Thyroid gland (tissue), 4 donors: ENCODE measurements at regions not wholly inside any gene's neighbourhood (a gene's known extent, or its start where the extent isn't known, plus 50 kb on each side); places are given as distances from the start of the nearest gene placed in this dataset.

Source experiments
- DNase-seq, 2 donors: peaks; one replicate each; pipeline ENCODE4 v3.0.0-alpha.2; 2019
- H3K27ac ChIP-seq, 3 donors: fragments of 200-600 bp; sonication (generic); 1 replicate in 2 of 3; 2 replicates in 1 of 3; pipeline ENCODE4 v1.5.1; 2016 to 2019; ENCODE audit warnings: mild to moderate bottlenecking in 1 of 3, moderate library complexity in 1 of 3
- H3K27me3 ChIP-seq: fragments of 200-600 bp; sonication (generic); one replicate; pipeline ENCODE4 v1.5.1; 2019
- H3K36me3 ChIP-seq, 2 donors: fragments of 200-600 bp; sonication (generic); one replicate each; pipeline ENCODE4 v1.5.1; 2016 to 2019
- H3K4me1 ChIP-seq, 2 donors: fragments of 200-600 bp; sonication (generic); one replicate each; pipeline ENCODE4 v1.5.1; 2017 to 2019
- H3K4me3 ChIP-seq, 3 donors: fragments of 200-600 bp; sonication (generic); replicated peaks in 1 of 3; 1 replicate in 2 of 3; 2 replicates in 1 of 3; pipeline ENCODE4 v1.5.1; 2016; ENCODE audit warnings: mild to moderate bottlenecking in 1 of 3
- H3K9me3 ChIP-seq: fragments of 200-600 bp; sonication (generic); one replicate; pipeline ENCODE4 v1.5.1; 2017
- POLR2A ChIP-seq, 2 donors: fragments of 450-650 bp; IDR thresholded peaks; one replicate each; pipeline ENCODE4 v1.6.1; 2017; ENCODE audit warnings: antibody characterized with exemption in 2 of 2, mild to moderate bottlenecking in 2 of 2, moderate library complexity in 1 of 2
- WGBS, 2 donors: methylation state at CpG; one replicate each; pipeline ENCODE4 v1.1.5; 2017; 5-methylcytosine and 5-hydroxymethylcytosine counted together
- intact Hi-C: fragments of 100-400 bp; cut with DNase I; formaldehyde crosslinking; loops from one replicate; pipeline ENCODE4 v1.15.1; 2023
- TF ChIP-seq, protein P1 (sequence below), 6 experiments: fragments of 200-600 bp in 3 of 6; fragments of 450-650 bp in 3 of 6; sonication (generic) in 3 of 6; IDR thresholded peaks; one replicate each; pipeline ENCODE4 v1.5.1; 2016 to 2019; ENCODE audit warnings: antibody characterized with exemption in 6 of 6, mild to moderate bottlenecking in 2 of 6, inconsistent platforms in 1 of 6, moderate library complexity in 1 of 6

DNA sequence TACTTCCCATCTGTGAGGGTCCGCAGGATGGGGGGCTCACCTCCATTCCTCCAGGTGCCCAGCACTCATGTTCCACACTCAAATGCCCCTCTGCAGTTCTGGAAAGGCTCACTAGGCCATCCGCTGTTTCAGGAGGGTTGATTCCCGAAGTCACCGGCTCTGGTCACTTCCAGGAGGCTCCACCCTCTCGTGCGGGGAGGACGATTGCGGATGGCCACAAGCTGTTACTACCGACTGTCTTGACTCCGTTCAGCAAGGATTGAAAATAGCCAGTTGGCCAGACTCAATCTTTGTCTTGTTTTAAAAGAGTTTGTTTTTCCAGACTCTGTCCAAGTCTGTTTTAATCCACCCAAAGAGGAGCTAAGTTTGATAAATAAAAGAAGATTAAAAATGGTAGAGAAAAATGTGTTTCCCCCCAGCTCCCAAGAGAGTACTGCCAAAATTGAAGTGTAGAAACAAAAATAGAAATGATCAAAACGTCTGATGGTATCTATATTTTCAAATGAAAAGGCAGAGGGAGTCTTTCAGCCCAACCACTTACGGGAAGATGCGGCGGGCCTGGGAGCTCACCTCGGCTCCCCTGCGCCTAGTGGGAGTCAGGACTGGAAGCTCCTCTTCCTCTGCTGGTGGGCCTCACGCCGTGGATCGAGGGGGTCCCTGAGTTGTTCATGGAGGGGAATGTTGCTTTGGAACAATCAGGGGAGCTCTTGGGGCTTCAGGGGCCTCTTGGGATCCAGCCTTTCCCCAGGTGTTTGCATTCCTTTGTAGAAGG is 1280.8 kb downstream of the BRD1 start:
- DNase-seq: no peak
- Histone ChIP-seq H3K27ac (no peak overlapping the region), H3K27me3 (no peaks in the 10 kb centered on the region), H3K4me1 (no peaks in the 10 kb centered on the region), H3K36me3 (no peaks in the 10 kb centered on the region), H3K4me3 (no peak overlapping the region), H3K9me3 (no peaks in the 10 kb centered on the region)
- intact Hi-C loops: no loop called here
- TF ChIP-seq, protein P1, sequence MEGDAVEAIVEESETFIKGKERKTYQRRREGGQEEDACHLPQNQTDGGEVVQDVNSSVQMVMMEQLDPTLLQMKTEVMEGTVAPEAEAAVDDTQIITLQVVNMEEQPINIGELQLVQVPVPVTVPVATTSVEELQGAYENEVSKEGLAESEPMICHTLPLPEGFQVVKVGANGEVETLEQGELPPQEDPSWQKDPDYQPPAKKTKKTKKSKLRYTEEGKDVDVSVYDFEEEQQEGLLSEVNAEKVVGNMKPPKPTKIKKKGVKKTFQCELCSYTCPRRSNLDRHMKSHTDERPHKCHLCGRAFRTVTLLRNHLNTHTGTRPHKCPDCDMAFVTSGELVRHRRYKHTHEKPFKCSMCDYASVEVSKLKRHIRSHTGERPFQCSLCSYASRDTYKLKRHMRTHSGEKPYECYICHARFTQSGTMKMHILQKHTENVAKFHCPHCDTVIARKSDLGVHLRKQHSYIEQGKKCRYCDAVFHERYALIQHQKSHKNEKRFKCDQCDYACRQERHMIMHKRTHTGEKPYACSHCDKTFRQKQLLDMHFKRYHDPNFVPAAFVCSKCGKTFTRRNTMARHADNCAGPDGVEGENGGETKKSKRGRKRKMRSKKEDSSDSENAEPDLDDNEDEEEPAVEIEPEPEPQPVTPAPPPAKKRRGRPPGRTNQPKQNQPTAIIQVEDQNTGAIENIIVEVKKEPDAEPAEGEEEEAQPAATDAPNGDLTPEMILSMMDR (IDR thresholded peaks at IDR 0.05): no peak
- TF ChIP-seq POLR2A (IDR thresholded peaks at IDR 0.05): no peak
- 70 to 73% methylated on average over 18 to 19 of the region's 19 CpGs for WGBS, 2 donors

DNA sequence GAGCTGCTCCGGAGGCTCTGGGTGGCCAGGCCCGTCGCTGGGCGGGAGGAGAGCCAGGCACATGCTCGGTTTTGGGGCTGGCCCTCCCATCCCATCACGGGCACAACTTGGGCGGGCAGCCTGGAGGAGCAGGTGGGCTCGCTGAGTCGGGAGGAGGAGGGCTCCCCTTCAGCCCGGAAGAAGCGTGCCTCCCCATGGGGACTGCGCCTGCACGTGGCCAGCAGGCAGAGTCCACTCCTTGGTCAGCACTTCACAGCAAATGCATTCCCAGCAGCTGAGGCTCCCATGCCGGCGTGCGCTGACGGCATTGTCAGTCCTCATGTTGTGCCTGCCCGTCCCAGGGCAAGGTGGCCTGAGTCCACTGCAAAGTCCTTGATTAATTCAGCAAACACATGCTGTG is 1281.7 kb downstream of the BRD1 start:
- Histone ChIP-seq H3K36me3 (no peaks in the 10 kb centered on the region), H3K9me3 (no peaks in the 10 kb centered on the region), H3K4me3 (no peak overlapping the region), H3K27me3 (no peaks in the 10 kb centered on the region), H3K4me1 (no peaks in the 10 kb centered on the region), H3K27ac (no peak overlapping the region)
- DNase-seq: no peak
- intact Hi-C loops: no loop called here
- WGBS, 2 donors: 77 to 94% methylated on average over 12 to 16 of the region's 18 CpGs
- TF ChIP-seq, protein P1 (IDR thresholded peaks at IDR 0.05): no peak
- no peak for TF ChIP-seq POLR2A (IDR thresholded peaks at IDR 0.05)

DNA sequence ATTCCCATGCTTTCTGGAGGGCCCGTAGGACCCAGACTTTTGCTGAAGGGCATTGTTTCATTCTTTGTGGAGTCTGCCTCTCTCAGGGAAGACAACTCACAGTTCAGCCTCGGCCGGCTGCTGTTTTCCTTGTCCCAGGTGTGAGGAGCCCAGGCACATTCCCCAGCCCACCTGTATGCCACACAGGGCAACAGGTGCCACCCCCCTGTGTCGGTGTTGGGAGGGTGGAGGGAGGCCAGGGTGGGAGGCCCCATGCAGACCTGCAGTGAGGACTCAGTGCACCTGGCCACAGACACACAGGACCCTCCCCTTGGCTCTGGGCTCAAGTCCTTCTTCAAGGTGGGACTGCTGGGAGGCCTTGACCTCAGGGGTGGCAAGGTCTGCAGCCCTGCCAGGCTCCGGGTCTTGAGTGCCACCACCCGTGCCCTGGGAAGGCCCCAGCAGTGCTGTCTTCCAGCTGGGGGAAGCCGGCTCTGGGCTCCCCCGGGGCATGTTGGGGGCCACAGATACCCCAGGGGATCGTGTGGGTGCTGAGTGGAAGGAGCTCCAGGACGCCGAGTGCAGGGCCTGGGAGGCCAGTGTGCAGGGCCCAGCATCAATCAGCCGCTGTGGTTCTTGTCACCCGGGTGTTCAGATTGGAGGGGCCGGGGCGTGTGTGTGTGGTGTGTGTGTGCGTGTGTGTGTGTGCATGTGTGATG is 1286.1 kb downstream of the BRD1 start:
- no peak for TF ChIP-seq POLR2A (IDR thresholded peaks at IDR 0.05)
- TF ChIP-seq, protein P1 (IDR thresholded peaks at IDR 0.05): no peak
- 81 to 86% methylated on average over 12 to 16 of the region's 16 CpGs for whole genome bisulfite sequencing, 2 donors
- intact Hi-C loops: no loop called here
- no peaks in the 10 kb centered on the region for H3K36me3 ChIP-seq
- H3K27me3 ChIP-seq: no peaks in the 10 kb centered on the region
- H3K9me3 ChIP-seq: no peaks in the 10 kb centered on the region
- no peaks in the 10 kb centered on the region for H3K4me1 ChIP-seq
- H3K4me3 ChIP-seq: no peak overlapping the region
- DNase-seq: no peak
- H3K27ac ChIP-seq: no peak overlapping the region

DNA sequence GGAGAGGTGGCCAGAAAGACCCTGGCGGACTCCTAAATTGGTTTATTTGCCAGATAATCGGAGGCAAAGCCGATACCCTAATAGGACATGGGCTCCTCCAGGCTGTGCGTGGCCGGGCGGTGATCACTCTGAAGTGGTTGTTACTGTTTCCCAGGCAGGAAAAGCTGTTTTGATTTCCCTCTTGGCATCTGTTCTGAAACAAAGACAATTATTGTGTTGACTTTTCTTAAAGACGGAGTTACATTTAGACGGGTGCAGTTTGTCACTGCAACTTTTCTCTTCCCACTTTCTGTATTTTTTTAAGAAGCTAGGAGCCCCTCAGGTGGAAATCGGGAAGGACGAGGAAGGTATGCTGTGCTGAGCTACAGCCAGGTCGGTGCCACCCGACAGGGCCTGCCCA is 1288.4 kb downstream of the BRD1 start:
- Histone ChIP-seq H3K27ac (no peak overlapping the region), H3K9me3 (no peaks in the 10 kb centered on the region), H3K4me3 (no peak overlapping the region), H3K36me3 (no peaks in the 10 kb centered on the region), H3K4me1 (no peaks in the 10 kb centered on the region), H3K27me3 (no peaks in the 10 kb centered on the region)
- WGBS, 2 donors: 30 to 36% methylated on average over 12 of the region's 12 CpGs
- intact Hi-C loops: no loop called here
- DNase-seq: no peak
- TF ChIP-seq POLR2A (IDR thresholded peaks at IDR 0.05): no peak
- TF ChIP-seq, protein P1 (IDR thresholded peaks at IDR 0.05): no peak

DNA sequence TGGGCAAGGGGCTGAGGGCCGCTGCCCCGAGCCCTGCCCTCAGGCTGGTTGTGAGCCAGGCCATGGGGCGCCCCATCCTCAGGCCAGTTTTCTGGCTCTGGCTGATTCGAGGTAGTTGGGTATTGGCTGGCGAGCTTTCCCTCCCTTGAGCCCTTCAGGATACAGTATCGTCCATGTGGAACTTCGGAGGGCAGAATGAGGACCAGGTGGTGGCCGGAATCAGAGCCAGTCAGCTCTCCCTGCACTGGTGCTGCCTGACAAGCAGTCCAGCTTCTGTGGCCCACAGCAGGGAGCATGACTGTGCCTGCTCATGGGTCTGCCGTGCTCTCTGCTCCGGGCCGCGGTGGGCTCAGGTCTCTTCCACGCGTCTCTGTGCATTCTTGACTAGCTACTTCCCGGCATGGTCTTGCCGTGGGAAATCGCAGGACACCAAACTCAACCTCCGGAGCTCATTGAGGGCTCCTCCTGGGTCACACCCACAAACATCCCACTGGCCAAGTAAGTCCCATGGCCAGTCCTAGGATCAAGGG is 1289.3 kb downstream of the BRD1 start:
- 91 to 97% methylated on average over 15 to 16 of the region's 18 CpGs for WGBS, 2 donors
- Histone ChIP-seq H3K27me3 (no peaks in the 10 kb centered on the region), H3K4me3 (no peak overlapping the region), H3K36me3 (no peaks in the 10 kb centered on the region), H3K27ac (no peak overlapping the region), H3K4me1 (no peaks in the 10 kb centered on the region), H3K9me3 (no peaks in the 10 kb centered on the region)
- intact Hi-C loops: no loop called here
- DNase-seq: no peak
- TF ChIP-seq, protein P1 (IDR thresholded peaks at IDR 0.05): no peak
- no peak for TF ChIP-seq POLR2A (IDR thresholded peaks at IDR 0.05)
